AG04450 (cell line): ENCODE measurements at regions not wholly inside any gene's neighbourhood (a gene's known extent, or its start where the extent isn't known, plus 50 kb on each side); places are given as distances from the start of the nearest gene placed in this dataset.

Source experiments
- CTCF ChIA-PET: fragments of 300-600, 350-600 bp; formaldehyde crosslinking; extraction: SDS; loops from one replicate; lab custom pipeline; 2022; ENCODE audit warnings: antibody characterized with exemption, inconsistent platforms; lab: Charles Lee
- POLR2A ChIA-PET: fragments of 350-600 bp; formaldehyde crosslinking; extraction: SDS; loops from one replicate; lab custom pipeline; 2021; ENCODE audit warnings: antibody characterized with exemption, inconsistent platforms; lab: Yijun Ruan, JAX
- DNase-seq: peaks from one replicate; pipeline ENCODE4 v3.0.0-alpha.2; 2011; ENCODE audit warnings: low read depth, low spot score
- H3K27ac ChIP-seq: one replicate; pipeline ENCODE4 v1.5.1; 2012; ENCODE audit warnings: low read depth, low read length, control low read depth
- H3K27me3 ChIP-seq: one replicate; pipeline ENCODE4 v1.6.0; 2012; ENCODE audit warnings: low read length; ENCODE audit not compliant: control insufficient read depth, insufficient read depth
- H3K4me3 ChIP-seq: 2 replicates; pipeline ENCODE4 v1.5.1; 2011; ENCODE audit warnings: mild to moderate bottlenecking, low read depth, low read length, control low read depth
- H3K9me3 ChIP-seq: 2 replicates; pipeline ENCODE4 v1.5.1; 2012; ENCODE audit warnings: low read length; ENCODE audit not compliant: control insufficient read depth, insufficient read depth
- CTCF ChIP-seq: IDR thresholded peaks from 2 replicates; pipeline ENCODE4 v1.5.1; 2011; ENCODE audit warnings: low read depth, low read length, control low read depth, inconsistent platforms

GRCh38 chr12:28938056-28938455, 211.0 kb upstream of the FAR2 start:
- CTCF ChIA-PET = no interaction called here
- POLR2A ChIA-PET = no interaction called here
- Histone ChIP-seq H3K9me3 (no peaks in the 10 kb centered on the region), H3K27ac (no peak overlapping the region), H3K4me3 (no peak overlapping the region), H3K27me3 (no peaks in the 10 kb centered on the region)
- no peak for DNase-seq
- TF ChIP-seq CTCF = no peak

- Histone ChIP-seq H3K27me3 (no peaks in the 10 kb centered on the region), H3K9me3 (no peaks in the 10 kb centered on the region), H3K27ac (no peak overlapping the region), H3K4me3 (no peak overlapping the region)
- DNase-seq = no peak
- POLR2A ChIA-PET = no interaction called here
- CTCF ChIA-PET = no interaction called here
- TF ChIP-seq CTCF = no peak
Observed at GRCh38 chr12:28938581-28939235, 210.4 kb upstream of the FAR2 start.

GRCh38 chr12:28939427-28939826, 209.7 kb upstream of the FAR2 start:
- H3K27me3 ChIP-seq = no peaks in the 10 kb centered on the region
- POLR2A ChIA-PET = no interaction called here
- H3K27ac ChIP-seq = no peak overlapping the region
- DNase-seq = no peak
- no peak for TF ChIP-seq CTCF
- H3K9me3 ChIP-seq = no peaks in the 10 kb centered on the region
- CTCF ChIA-PET = no interaction called here
- H3K4me3 ChIP-seq = no peak overlapping the region

- no peaks in the 10 kb centered on the region for H3K9me3 ChIP-seq
- H3K4me3 ChIP-seq = no peak overlapping the region
- no peaks in the 10 kb centered on the region for H3K27me3 ChIP-seq
- no peak for DNase-seq
- ChIA-PET POLR2A (no interaction called here), CTCF (no interaction called here)
- TF ChIP-seq CTCF = no peak
- H3K27ac ChIP-seq = no peak overlapping the region
Observed at GRCh38 chr12:28941248-28941647, 207.8 kb upstream of the FAR2 start.

DNA sequence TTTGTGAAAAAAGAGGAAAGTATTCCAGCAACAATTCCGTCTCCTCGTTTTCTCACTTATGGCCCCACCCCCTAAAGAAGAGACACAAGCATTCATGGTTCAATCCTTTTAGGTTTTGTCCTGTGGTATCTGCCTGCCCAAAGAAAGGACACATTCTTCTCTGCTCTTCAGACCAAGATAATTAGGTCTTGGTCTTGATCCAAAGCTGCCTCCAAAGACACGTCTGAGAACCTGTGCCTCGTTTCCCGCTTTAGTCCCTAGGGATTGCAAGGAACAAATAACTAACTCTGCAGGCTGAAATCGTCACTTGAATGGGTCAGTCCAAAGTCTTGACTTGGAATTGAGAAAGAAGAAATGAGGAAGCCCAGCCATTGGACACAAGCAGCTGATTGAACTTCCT, 202.7 kb upstream of the FAR2 start:
- H3K4me3 ChIP-seq = no peak overlapping the region
- DNase-seq = no peak
- TF ChIP-seq CTCF = no peak
- ChIA-PET CTCF (no interaction called here), POLR2A (no interaction called here)
- no peaks in the 10 kb centered on the region for H3K9me3 ChIP-seq
- H3K27ac ChIP-seq = no peak overlapping the region
- H3K27me3 ChIP-seq = no peaks in the 10 kb centered on the region
